ENCODE measurements at regions not wholly inside any gene's neighbourhood (a gene's known extent, or its start where the extent isn't known, plus 50 kb on each side); places are given as distances from the start of the nearest gene placed in this dataset.

- no peak for DNase-seq (ENCODE audit: low read depth in 1 of 2, low spot score in 1 of 2)
- Histone ChIP-seq H3K27ac (replicated peaks) (no peak overlapping the region), H3K27me3 (ENCODE audit: insufficient read depth, poor library complexity, severe bottlenecking) (no peaks in the 10 kb centered on the region), H3K4me3 (replicated peaks; ENCODE audit: insufficient read depth, low read length) (no peak overlapping the region)
- TF ChIP-seq GABPA (IDR thresholded peaks at IDR 0.05; ENCODE audit: low read depth) (no peak), POLR2AphosphoS5 (IDR thresholded peaks at IDR 0.05; ENCODE audit: low read depth) (no peak), CTCF (IDR thresholded peaks at IDR 0.05; ENCODE audit: insufficient read depth, low read length) (no peak), REST (IDR thresholded peaks at IDR 0.05; ENCODE audit: insufficient replicate concordance, low read depth) (no peak)
Observed at GRCh38 chr2:128794285-128794684, 475.6 kb upstream of the HS6ST1 start.

- Histone ChIP-seq H3K27me3 (ENCODE audit: insufficient read depth, poor library complexity, severe bottlenecking) (no peaks in the 10 kb centered on the region), H3K4me3 (replicated peaks; ENCODE audit: insufficient read depth, low read length) (no peak overlapping the region), H3K27ac (replicated peaks) (no peak overlapping the region)
- no peak for DNase-seq (ENCODE audit: low read depth in 1 of 2, low spot score in 1 of 2)
- TF ChIP-seq CTCF (IDR thresholded peaks at IDR 0.05; ENCODE audit: insufficient read depth, low read length) (no peak), GABPA (IDR thresholded peaks at IDR 0.05; ENCODE audit: low read depth) (no peak), POLR2AphosphoS5 (IDR thresholded peaks at IDR 0.05; ENCODE audit: low read depth) (no peak), REST (IDR thresholded peaks at IDR 0.05; ENCODE audit: insufficient replicate concordance, low read depth) (no peak), SPI1 (IDR thresholded peaks at IDR 0.05; ENCODE audit: borderline replicate concordance, low read depth) (no peak)
Observed at GRCh38 chr2:128796321-128796720, 477.7 kb upstream of the HS6ST1 start.

GRCh38 chr2:128797092-128797491 lies 478.4 kb upstream of the HS6ST1 start:
- H3K4me3 ChIP-seq (replicated peaks; ENCODE audit: insufficient read depth, low read length) = no peak overlapping the region
- TF ChIP-seq POLR2AphosphoS5 (IDR thresholded peaks at IDR 0.05; ENCODE audit: low read depth) (no peak), REST (IDR thresholded peaks at IDR 0.05; ENCODE audit: insufficient replicate concordance, low read depth) (no peak), SPI1 (IDR thresholded peaks at IDR 0.05; ENCODE audit: borderline replicate concordance, low read depth) (no peak), CTCF (IDR thresholded peaks at IDR 0.05; ENCODE audit: insufficient read depth, low read length) (no peak), GABPA (IDR thresholded peaks at IDR 0.05; ENCODE audit: low read depth) (no peak)
- no peak overlapping the region for H3K27ac ChIP-seq (replicated peaks)
- no peaks in the 10 kb centered on the region for H3K27me3 ChIP-seq (ENCODE audit: insufficient read depth, poor library complexity, severe bottlenecking)
- no peak for DNase-seq (ENCODE audit: low read depth in 1 of 2, low spot score in 1 of 2)

Measured in HL-60 (cell line).